ENCODE measurements at regions not wholly inside any gene's neighbourhood (a gene's known extent, or its start where the extent isn't known, plus 50 kb on each side); places are given as distances from the start of the nearest gene placed in this dataset.

DNA sequence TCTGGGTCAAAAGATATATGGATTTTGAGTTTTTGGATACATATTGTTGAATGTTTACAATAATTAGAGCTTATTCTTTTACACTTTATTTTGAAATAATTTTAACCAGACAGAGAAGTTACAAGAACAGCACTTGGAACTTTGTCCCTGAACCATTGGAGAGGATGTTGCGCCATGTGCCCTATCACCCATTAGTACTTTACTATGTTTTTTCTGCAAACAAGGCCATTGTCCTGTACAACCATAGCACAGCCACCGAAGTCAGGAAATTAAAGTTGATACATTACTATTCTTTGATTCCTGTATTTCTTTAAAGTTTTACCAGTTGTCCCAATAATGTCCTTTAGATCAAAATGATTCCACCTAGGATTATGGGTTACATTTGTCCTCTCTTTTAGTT, 188.8 kb downstream of the ACKR3 start:
- TF ChIP-seq EZH2 (IDR thresholded peaks at IDR 0.05; ENCODE audit: borderline replicate concordance, insufficient read depth, low read length, poor library complexity, severe bottlenecking) (no peak), RAD21 (conservative IDR thresholded peaks at IDR 0.05) (no peak), CTCF (IDR thresholded peaks at IDR 0.05; ENCODE audit: poor library complexity, severe bottlenecking) (no peak), POLR2AphosphoS5 (IDR thresholded peaks at IDR 0.05) (no peak)

All from neural cell (in vitro differentiated cells).